ENCODE measurements at regions not wholly inside any gene's neighbourhood (a gene's known extent, or its start where the extent isn't known, plus 50 kb on each side); places are given as distances from the start of the nearest gene placed in this dataset.

GRCh38 chr22:49042877-49043859 is 784.5 kb downstream of the BRD1 start:
- H3K27me3 ChIP-seq, result peaks cover 0 to 41% of the 10 kb centered on the region in 2 donors
- TF ChIP-seq, protein P1, sequence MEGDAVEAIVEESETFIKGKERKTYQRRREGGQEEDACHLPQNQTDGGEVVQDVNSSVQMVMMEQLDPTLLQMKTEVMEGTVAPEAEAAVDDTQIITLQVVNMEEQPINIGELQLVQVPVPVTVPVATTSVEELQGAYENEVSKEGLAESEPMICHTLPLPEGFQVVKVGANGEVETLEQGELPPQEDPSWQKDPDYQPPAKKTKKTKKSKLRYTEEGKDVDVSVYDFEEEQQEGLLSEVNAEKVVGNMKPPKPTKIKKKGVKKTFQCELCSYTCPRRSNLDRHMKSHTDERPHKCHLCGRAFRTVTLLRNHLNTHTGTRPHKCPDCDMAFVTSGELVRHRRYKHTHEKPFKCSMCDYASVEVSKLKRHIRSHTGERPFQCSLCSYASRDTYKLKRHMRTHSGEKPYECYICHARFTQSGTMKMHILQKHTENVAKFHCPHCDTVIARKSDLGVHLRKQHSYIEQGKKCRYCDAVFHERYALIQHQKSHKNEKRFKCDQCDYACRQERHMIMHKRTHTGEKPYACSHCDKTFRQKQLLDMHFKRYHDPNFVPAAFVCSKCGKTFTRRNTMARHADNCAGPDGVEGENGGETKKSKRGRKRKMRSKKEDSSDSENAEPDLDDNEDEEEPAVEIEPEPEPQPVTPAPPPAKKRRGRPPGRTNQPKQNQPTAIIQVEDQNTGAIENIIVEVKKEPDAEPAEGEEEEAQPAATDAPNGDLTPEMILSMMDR (IDR thresholded peaks at IDR 0.05), result no peak
- no peaks in the 10 kb centered on the region for H3K4me1 ChIP-seq
- H3K4me3 ChIP-seq, result no peak overlapping the region
- ATAC-seq (no peak), DNase-seq (no peak)
- H3K9me3 ChIP-seq, result no peaks in the 10 kb centered on the region
- no peak overlapping the region for H3K27ac ChIP-seq
- H3K36me3 ChIP-seq, result no peaks in the 10 kb centered on the region
- intact Hi-C loops (cut with DNase I), result no loop called here

DNA sequence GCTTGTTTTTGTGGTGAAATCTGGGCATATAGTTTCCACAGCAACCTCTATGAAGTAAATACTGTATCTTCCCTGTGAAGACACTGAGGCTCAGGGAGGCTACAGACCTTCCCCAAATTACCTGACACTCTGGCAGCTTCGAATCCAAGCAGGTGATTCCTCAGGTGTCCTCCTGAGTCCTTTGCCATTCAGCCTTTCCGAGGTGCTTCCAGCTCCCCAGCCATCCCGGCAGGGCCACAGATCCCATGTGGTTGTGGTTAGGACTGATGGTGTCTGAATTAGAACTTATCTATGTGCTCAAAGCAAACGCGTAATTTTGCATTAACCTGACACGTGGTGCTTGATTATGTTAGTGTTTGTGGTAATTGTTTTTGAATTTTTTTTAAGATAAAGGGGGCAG is 785.6 kb downstream of the BRD1 start:
- H3K4me1 ChIP-seq, result no peaks in the 10 kb centered on the region

DNA sequence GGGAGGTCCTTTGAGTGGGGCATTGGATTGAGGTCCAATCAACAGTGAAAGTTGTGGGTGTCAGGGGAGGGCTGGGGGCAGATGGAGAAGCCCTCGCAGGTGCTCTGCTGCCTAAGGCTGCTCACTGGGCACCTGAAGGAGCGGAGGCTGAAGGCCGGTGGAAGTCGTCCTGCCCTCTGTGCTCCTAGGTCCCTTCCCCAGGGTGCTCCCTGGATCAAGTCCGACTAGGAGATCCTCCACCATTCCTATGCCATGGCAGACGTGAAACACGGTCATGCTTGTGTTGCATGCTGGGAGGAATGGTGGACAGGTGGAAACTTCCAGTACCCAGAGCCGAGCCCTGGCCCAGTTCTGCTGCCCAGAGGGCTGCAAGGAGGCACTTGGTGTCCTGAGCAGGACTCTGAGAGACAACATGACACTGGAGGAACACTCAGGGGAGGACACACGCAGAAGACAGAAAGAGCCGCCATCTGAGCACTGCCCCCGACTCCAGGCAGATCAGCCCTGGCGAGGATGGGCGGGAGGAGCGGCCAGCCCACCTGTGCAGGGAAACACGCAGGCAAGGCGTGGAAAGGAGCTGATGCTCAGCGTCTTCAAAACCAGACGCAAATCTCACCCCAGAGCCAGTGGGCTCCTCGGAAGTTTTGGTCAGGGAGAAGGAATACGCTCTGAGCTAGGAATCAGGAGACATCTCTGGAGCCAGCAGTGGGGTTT is 786.8 kb downstream of the BRD1 start:
- no peak for DNase-seq
- TF ChIP-seq, protein P1 (IDR thresholded peaks at IDR 0.05), result no peak
- H3K9me3 ChIP-seq, result no peaks in the 10 kb centered on the region
- intact Hi-C loops (cut with DNase I), result no loop called here
- no peak for ATAC-seq
- no peak overlapping the region for H3K4me3 ChIP-seq
- H3K27ac ChIP-seq, result no peak overlapping the region
- no peaks in the 10 kb centered on the region for H3K4me1 ChIP-seq
- H3K36me3 ChIP-seq, result no peaks in the 10 kb centered on the region
- peaks cover 0 to 23% of the 10 kb centered on the region in 2 donors for H3K27me3 ChIP-seq

More for the DNA sequence above, 785.6 kb downstream of the BRD1 start:
- Histone ChIP-seq H3K27me3 (peaks cover 0 to 35% of the 10 kb centered on the region in 2 donors), H3K4me3 (no peak overlapping the region), H3K36me3 (no peaks in the 10 kb centered on the region), H3K9me3 (no peaks in the 10 kb centered on the region), H3K27ac (no peak overlapping the region)
- TF ChIP-seq, protein P1 (IDR thresholded peaks at IDR 0.05), result no peak
- DNase-seq, result no peak
- intact Hi-C loops (cut with DNase I), result no loop called here
- no peak for ATAC-seq

GRCh38 chr22:49040111-49040510 is 787.6 kb downstream of the BRD1 start:
- DNase-seq (no peak), ATAC-seq (no peak)
- no peaks in the 10 kb centered on the region for H3K36me3 ChIP-seq
- peaks cover 0 to 22% of the 10 kb centered on the region in 2 donors for H3K27me3 ChIP-seq
- no peak overlapping the region for H3K27ac ChIP-seq
- TF ChIP-seq, protein P1 (IDR thresholded peaks at IDR 0.05), result no peak
- no peaks in the 10 kb centered on the region for H3K9me3 ChIP-seq
- H3K4me1 ChIP-seq, result no peaks in the 10 kb centered on the region
- no peak overlapping the region for H3K4me3 ChIP-seq
- intact Hi-C loops (cut with DNase I), result no loop called here

DNA sequence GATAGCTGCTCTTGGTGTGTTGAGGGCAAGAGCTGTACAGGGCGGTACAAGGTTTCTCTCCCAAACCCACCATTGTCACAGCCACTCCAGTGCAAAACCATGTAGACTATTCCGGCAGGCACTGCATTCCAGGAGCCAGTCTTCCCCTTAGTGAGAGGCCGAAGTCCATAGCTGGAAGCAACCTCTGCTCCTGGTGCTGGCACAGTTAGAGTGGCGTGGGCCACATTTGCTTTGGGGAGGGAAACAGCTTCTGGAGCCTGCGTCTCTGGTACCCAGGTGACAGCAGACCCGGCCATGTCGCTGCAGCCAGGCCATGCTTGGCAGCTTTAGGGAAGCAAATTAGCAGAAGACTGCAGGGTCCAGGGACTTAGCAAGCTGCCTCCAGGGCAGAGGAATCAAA is 788.0 kb downstream of the BRD1 start:
- no peaks in the 10 kb centered on the region for H3K4me1 ChIP-seq
- H3K4me3 ChIP-seq, result no peak overlapping the region
- no peaks in the 10 kb centered on the region for H3K9me3 ChIP-seq
- intact Hi-C loops (cut with DNase I), result no loop called here
- no peak overlapping the region for H3K27ac ChIP-seq
- peaks cover 0 to 19% of the 10 kb centered on the region in 2 donors for H3K27me3 ChIP-seq
- TF ChIP-seq, protein P1 (IDR thresholded peaks at IDR 0.05), result no peak
- no peak for ATAC-seq
- DNase-seq, result no peak
- H3K36me3 ChIP-seq, result no peaks in the 10 kb centered on the region

All from left lung (tissue), 4 donors.